Neuronal stem cell (in vitro differentiated cells): ENCODE measurements at regions not wholly inside any gene's neighbourhood (a gene's known extent, or its start where the extent isn't known, plus 50 kb on each side); places are given as distances from the start of the nearest gene placed in this dataset.
"Not testable (repeated sequence)": the region's sequence is repeated elsewhere in the genome, so short reads cannot be mapped to it uniquely, and the experiment has no call there.

Source experiments
- DNase-seq: peaks from one replicate; pipeline ENCODE4 v3.0.0-alpha.2; 2013; ENCODE audit warnings: low spot score
- H2AFZ ChIP-seq: one replicate; pipeline ENCODE4 v1.6.1; 2013; ENCODE audit warnings: mild to moderate bottlenecking, low read length, inconsistent platforms
- H2AK5ac ChIP-seq: 2 replicates; pipeline ENCODE4 v1.6.1; 2013; ENCODE audit warnings: low read depth, mild to moderate bottlenecking, inconsistent platforms, low read length, moderate library complexity, mixed read lengths
- H2BK120ac ChIP-seq: 2 replicates; pipeline ENCODE4 v1.6.1; 2013; ENCODE audit warnings: low read depth, mild to moderate bottlenecking, inconsistent platforms, low read length, moderate library complexity, mixed read lengths
- H2BK12ac ChIP-seq: one replicate; pipeline ENCODE4 v1.6.1; 2013; ENCODE audit warnings: low read length, inconsistent platforms
- H2BK15ac ChIP-seq: 2 replicates; pipeline ENCODE4 v1.6.1; 2013; ENCODE audit warnings: mild to moderate bottlenecking, low read length, inconsistent platforms, mixed read lengths
- H2BK5ac ChIP-seq: one replicate; pipeline ENCODE4 v1.6.1; 2013; ENCODE audit warnings: inconsistent platforms, mild to moderate bottlenecking, low read length, moderate library complexity
- H3K14ac ChIP-seq: one replicate; pipeline ENCODE4 v1.6.1; 2013; ENCODE audit warnings: low read length, inconsistent platforms
- H3K18ac ChIP-seq: 2 replicates; pipeline ENCODE4 v1.6.1; 2013; ENCODE audit warnings: low read length, inconsistent platforms
- H3K23ac ChIP-seq: 2 replicates; pipeline ENCODE4 v1.6.1; 2013; ENCODE audit warnings: low read depth, mild to moderate bottlenecking, mixed read lengths, low read length, inconsistent platforms; ENCODE audit not compliant: poor library complexity
- H3K27ac ChIP-seq: replicated peaks from 3 replicates; pipeline ENCODE4 v1.5.1; 2013; ENCODE audit warnings: low read length, inconsistent platforms
- H3K27me3 ChIP-seq, 3 experiments: 2 replicates each; pipeline ENCODE4 v1.6.1; 2013; ENCODE audit warnings: low read length in 3 of 3, mild to moderate bottlenecking in 2 of 3, inconsistent platforms in 1 of 3, low read depth in 1 of 3, mixed read lengths in 1 of 3, moderate library complexity in 1 of 3; ENCODE audit not compliant: control insufficient read depth in 3 of 3, insufficient read depth in 3 of 3
- H3K36me3 ChIP-seq, 2 donors: replicated peaks in 1 of 2; 2 replicates each; pipeline ENCODE4 v1.6.1; 2013; ENCODE audit warnings: low read length in 2 of 2; ENCODE audit not compliant: control insufficient read depth in 2 of 2, insufficient read depth in 2 of 2
- H3K4ac ChIP-seq: 2 replicates; pipeline ENCODE4 v1.6.1; 2013; ENCODE audit warnings: inconsistent platforms, mild to moderate bottlenecking, low read length, moderate library complexity
- H3K4me1 ChIP-seq, 2 donors: 1 replicate in 1 of 2; 2 replicates in 1 of 2; pipeline ENCODE4 v1.6.1; 2013; ENCODE audit warnings: low read length in 2 of 2, low read depth in 1 of 2; ENCODE audit not compliant: control insufficient read depth in 2 of 2, insufficient read depth in 1 of 2
- H3K4me2 ChIP-seq: one replicate; pipeline ENCODE4 v1.6.1; 2013; ENCODE audit warnings: mild to moderate bottlenecking, low read length, inconsistent platforms; ENCODE audit not compliant: insufficient read depth, poor library complexity, severe bottlenecking
- H3K4me3 ChIP-seq, 2 donors: 2 replicates each; pipeline ENCODE4 v1.5.1; 2013; ENCODE audit warnings: low read length in 2 of 2, mild to moderate bottlenecking in 2 of 2, inconsistent platforms in 1 of 2, moderate library complexity in 1 of 2
- H3K79me1 ChIP-seq: one replicate; pipeline ENCODE4 v1.6.1; 2013; ENCODE audit warnings: low read depth, mild to moderate bottlenecking, inconsistent platforms, low read length, moderate library complexity
- H3K9ac ChIP-seq: one replicate; pipeline ENCODE4 v1.6.1; 2013; ENCODE audit warnings: mild to moderate bottlenecking, low read depth, low read length, inconsistent platforms; ENCODE audit not compliant: poor library complexity
- H3K9me3 ChIP-seq, 2 donors: replicated peaks in 1 of 2; 2 replicates each; pipeline versions ENCODE3 to v1.6.1; 2013; ENCODE audit warnings: low read length in 2 of 2, mild to moderate bottlenecking in 2 of 2, inconsistent platforms in 1 of 2, low read depth in 1 of 2, mixed read lengths in 1 of 2, moderate library complexity in 1 of 2; ENCODE audit not compliant: control insufficient read depth in 2 of 2, insufficient read depth in 1 of 2
- H4K8ac ChIP-seq: one replicate; pipeline ENCODE4 v1.6.1; 2013; ENCODE audit warnings: low read depth, mild to moderate bottlenecking, inconsistent platforms, low read length, moderate library complexity
- H4K91ac ChIP-seq: one replicate; pipeline ENCODE4 v1.6.1; 2013; ENCODE audit warnings: low read length, low read depth, mild to moderate bottlenecking, inconsistent platforms; ENCODE audit not compliant: poor library complexity
- WGBS, 2 donors: extraction: QIAGEN DNeasy Blood & Tissue Kit; methylation state at CpG; one replicate each; pipeline ENCODE4 v1.1.7; 2013; ENCODE audit warnings: missing lambda C conversion rate in 2 of 2, mixed read lengths in 1 of 2; ENCODE audit not compliant: insufficient read length in 2 of 2, insufficient replicate concordance in 1 of 2; ENCODE audit errors: extremely low coverage in 2 of 2; 5-methylcytosine and 5-hydroxymethylcytosine counted together

- Histone ChIP-seq H2AFZ (no peak overlapping the region), H3K9me3 (no peaks in the 10 kb centered on the region), H2BK5ac (no peak overlapping the region), H3K4ac (no peak overlapping the region), H4K91ac (no peak overlapping the region), H3K36me3 (no peaks in the 10 kb centered on the region), H2AK5ac (no peak overlapping the region), H3K14ac (no peak overlapping the region), H3K4me1 (no peaks in the 10 kb centered on the region), H3K18ac (peak overlapping the region; percentile 27), H3K9ac (no peak overlapping the region), H2BK12ac (no peak overlapping the region), H2BK15ac (no peak overlapping the region), H3K23ac (peak overlapping the region; percentile 60), H3K79me1 (peaks cover 2% of the 10 kb centered on the region), H3K4me3 (no peak overlapping the region), H4K8ac (no peak overlapping the region), H3K27ac (no peak overlapping the region), H3K27me3 (peaks cover 0 to 3% (median 0%) of the 10 kb centered on the region in 3 experiments), H2BK120ac (no peak overlapping the region), H3K4me2 (no peak overlapping the region)
- no CpG with 5 or more reads among the region's 12 CpGs for WGBS, 2 donors
- no peak for DNase-seq
Measured at GRCh38 chr22:22697377-22698117, 53.1 kb downstream of the GGTLC2 start.

- H2AFZ ChIP-seq, result no peak overlapping the region
- peaks cover 2% of the 10 kb centered on the region for H3K79me1 ChIP-seq
- no peak overlapping the region for H4K8ac ChIP-seq
- no peak overlapping the region for H3K9ac ChIP-seq
- H3K36me3 ChIP-seq, result no peaks in the 10 kb centered on the region
- H3K4me2 ChIP-seq, result no peak overlapping the region
- WGBS, 2 donors, result no CpG with 5 or more reads among the region's 7 CpGs
- no peak overlapping the region for H3K4me3 ChIP-seq
- no peak overlapping the region for H2BK5ac ChIP-seq
- no peak overlapping the region for H3K27ac ChIP-seq
- no peak overlapping the region for H3K18ac ChIP-seq
- no peaks in the 10 kb centered on the region for H3K4me1 ChIP-seq
- H3K23ac ChIP-seq, result no peak overlapping the region
- H2BK120ac ChIP-seq, result no peak overlapping the region
- H3K27me3 ChIP-seq, result peaks cover 0 to 3% (median 0%) of the 10 kb centered on the region in 3 experiments
- no peak overlapping the region for H2BK15ac ChIP-seq
- H3K4ac ChIP-seq, result no peak overlapping the region
- no peaks in the 10 kb centered on the region for H3K9me3 ChIP-seq
- no peak overlapping the region for H3K14ac ChIP-seq
- no peak overlapping the region for H4K91ac ChIP-seq
- DNase-seq, result no peak
- no peak overlapping the region for H2BK12ac ChIP-seq
- H2AK5ac ChIP-seq, result no peak overlapping the region
Measured at GRCh38 chr22:22698263-22698750, 53.9 kb downstream of the GGTLC2 start.

DNA sequence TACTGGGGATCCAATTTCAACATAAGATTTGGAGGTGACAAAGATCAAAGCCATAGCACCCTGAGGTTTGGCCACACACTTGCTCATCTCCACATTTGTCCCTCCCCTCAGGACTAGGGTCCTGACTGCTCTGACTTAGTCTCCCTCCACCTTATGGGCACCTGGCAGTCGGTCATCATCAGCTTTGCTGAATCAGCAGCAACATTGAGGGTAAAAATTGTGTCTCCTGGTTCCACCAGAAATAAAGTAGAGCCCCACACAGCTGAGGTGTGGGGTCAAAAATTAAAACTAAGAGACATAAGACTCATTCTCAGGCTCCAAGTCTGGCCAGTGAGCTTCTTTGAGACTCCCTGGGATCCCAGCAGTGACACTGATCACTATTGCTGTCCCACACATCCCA lies 56.2 kb downstream of the GGTLC2 start:
- H2BK5ac ChIP-seq, result no peak overlapping the region
- no peaks in the 10 kb centered on the region for H3K27me3 ChIP-seq

DNA sequence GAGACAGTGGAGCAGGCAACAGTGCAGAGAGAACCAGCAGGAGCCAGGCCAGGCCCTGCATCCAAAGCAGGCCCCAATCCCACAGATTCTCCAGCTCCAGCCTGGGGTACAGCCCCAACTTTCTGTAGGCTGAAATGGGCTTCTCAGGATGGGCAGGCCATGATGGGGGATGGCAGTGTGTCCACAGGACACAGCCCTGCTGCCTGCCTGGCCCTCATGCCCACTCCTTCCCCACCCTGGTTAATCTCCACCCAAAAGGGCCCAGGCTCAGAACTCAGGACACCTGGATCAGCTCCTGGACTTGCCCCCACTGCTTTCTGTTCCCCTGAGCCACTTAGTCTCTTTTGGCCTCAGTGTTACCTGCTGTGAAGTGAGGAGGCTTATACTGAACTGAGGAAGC lies 57.1 kb downstream of the GGTLC2 start:
- not testable (repeated sequence) for H3K4me2 ChIP-seq, H2BK15ac ChIP-seq, H3K4me3 ChIP-seq, H4K91ac ChIP-seq, H3K23ac ChIP-seq, H4K8ac ChIP-seq, H2AK5ac ChIP-seq, H3K9me3 ChIP-seq, H2AFZ ChIP-seq, H2BK120ac ChIP-seq, H3K27me3 ChIP-seq, H3K18ac ChIP-seq, H2BK5ac ChIP-seq, H3K14ac ChIP-seq, H3K4me1 ChIP-seq, H2BK12ac ChIP-seq, H3K27ac ChIP-seq, H3K79me1 ChIP-seq, DNase-seq, H3K4ac ChIP-seq, H3K36me3 ChIP-seq, H3K9ac ChIP-seq

More for the DNA sequence above, 56.2 kb downstream of the GGTLC2 start:
- no peaks in the 10 kb centered on the region for H3K9me3 ChIP-seq
- H2BK120ac ChIP-seq, result no peak overlapping the region
- no peaks in the 10 kb centered on the region for H3K36me3 ChIP-seq
- no peak overlapping the region for H2BK12ac ChIP-seq
- H3K4me3 ChIP-seq, result no peak overlapping the region
- no peak for DNase-seq
- H3K9ac ChIP-seq, result no peak overlapping the region
- no peak overlapping the region for H3K14ac ChIP-seq
- H3K23ac ChIP-seq, result no peak overlapping the region
- H3K4me2 ChIP-seq, result no peak overlapping the region
- no CpG with 5 or more reads among the region's 1 CpG for WGBS, 2 donors
- H3K27ac ChIP-seq, result no peak overlapping the region
- H2AK5ac ChIP-seq, result no peak overlapping the region
- H3K18ac ChIP-seq, result no peak overlapping the region
- peaks cover 2% of the 10 kb centered on the region for H3K79me1 ChIP-seq
- no peak overlapping the region for H4K8ac ChIP-seq
- H2BK15ac ChIP-seq, result no peak overlapping the region
- H3K4me1 ChIP-seq, result no peaks in the 10 kb centered on the region
- H4K91ac ChIP-seq, result no peak overlapping the region
- H3K4ac ChIP-seq, result no peak overlapping the region
- no peak overlapping the region for H2AFZ ChIP-seq
